Stimulated activated CD4-positive, alpha-beta T cell treated with anti-CD3 and anti-CD28 coated beads, TNF-alpha, amount 100 ng/mL, for 4 hours (primary cell): ENCODE measurements at regions not wholly inside any gene's neighbourhood (a gene's known extent, or its start where the extent isn't known, plus 50 kb on each side); places are given as distances from the start of the nearest gene placed in this dataset.
"Not testable (repeated sequence)": the region's sequence is repeated elsewhere in the genome, so short reads cannot be mapped to it uniquely, and the experiment has no call there.

Experiments
- DNase-seq, 3 experiments: peaks; one replicate each; pipeline ENCODE4 v3.0.0-alpha.2; 2020; ENCODE audit warnings: low read depth in 3 of 3

DNA sequence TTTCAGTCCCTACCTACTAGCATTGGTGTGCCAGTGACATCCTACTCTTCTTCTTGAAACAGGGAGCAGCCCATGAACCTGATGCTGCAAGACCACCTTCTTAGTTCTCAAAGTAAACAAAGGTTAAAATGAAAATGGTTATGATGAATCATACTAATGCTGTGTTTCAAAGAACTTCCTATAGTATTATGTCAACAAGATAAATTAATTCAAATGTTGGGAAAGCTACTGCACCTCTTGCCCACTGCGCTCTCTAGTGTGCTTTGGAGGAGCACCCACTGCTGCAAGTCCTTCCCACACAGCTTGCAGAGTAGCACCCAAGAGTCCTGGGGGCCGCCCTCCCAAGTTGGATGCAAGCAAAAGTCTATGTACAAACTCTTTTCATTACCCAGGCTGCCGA, 81.1 kb downstream of the CD200R1L start:
- DNase-seq: no peak

DNA sequence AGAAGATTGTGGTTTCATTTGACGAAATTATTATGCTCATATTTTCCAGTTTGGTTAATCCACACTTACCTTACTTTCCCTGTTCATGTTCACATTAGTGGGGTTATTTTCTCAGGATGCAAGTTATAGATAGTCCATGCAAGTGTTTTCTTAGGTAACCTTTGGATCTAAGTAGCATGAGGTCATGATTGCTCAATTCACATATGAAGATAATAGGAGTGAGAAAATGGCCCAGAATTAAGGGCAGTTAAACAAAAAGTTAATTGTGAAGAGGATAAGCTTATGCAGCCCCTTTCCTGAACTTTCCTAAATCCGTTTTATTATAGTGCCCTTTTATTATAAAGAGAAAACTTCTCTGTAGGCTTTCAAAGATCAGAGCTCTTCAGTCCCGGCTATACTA, 83.4 kb downstream of the CD200R1L start:
- no peak for DNase-seq

DNA sequence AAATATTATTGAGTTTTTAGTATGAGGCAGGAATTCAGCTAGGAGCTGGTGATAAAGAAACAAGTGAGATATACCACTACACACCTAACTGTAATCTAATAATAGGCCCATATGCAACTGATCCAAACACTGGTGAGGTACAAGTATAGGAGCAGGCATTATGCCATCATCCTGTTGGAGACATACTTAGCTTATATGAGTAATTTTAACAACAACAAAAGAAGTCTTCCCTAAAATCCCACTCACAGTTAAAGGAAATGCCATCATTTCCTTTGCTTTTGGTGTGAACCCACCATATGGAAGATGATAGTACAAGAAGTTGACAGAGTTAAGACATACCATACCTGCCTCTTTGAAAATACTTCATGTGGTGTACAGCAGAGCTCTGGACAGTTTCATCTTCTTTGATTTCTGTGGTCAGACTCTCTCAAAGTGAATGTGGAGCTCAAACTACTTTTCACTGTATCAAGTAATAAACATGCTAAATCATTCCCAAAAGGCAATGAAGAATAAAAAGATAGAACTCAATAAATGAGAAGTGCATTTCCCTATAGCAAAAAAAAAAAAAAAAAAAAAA, 85.5 kb downstream of the CD200R1L start:
- no peak for DNase-seq

DNA sequence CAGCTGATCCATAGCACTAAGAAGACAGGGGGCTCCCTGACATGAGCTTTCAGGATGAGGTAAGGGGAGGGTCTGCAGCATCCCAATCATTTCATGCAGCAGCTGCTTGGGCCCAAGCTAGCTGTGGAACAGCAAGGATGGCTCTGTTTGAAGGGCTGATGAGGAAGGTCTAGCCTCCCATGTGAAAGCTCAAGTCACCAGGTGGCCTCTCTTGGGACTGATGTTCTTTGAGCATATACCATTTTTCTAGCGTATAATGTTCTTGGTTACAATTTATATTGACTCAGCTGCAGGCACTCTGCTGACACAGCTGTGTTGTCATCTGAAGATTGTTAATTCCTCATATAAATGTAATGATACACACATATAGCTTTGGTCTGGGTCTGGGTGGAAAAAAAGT, 87.0 kb downstream of the CD200R1L start:
- no peak for DNase-seq

DNA sequence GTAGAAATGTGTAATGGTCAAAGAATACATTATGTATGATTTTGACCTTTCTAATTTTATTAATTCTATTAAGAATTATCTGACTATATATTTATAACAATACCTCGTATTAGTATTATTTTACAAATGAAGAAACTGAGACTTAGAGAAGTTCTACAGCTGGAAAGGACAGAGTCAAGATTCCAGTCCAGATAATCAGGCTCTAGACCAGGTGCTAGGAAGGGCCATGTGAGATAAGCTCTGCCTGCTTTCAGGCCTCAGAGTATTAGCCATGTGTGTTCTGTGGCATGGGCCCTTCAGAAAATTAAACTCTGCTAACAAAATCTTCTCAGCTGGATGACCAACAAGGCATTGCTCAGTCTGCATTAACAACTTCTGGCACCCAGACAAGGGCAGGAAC, 87.5 kb downstream of the CD200R1L start:
- no peak for DNase-seq

DNA sequence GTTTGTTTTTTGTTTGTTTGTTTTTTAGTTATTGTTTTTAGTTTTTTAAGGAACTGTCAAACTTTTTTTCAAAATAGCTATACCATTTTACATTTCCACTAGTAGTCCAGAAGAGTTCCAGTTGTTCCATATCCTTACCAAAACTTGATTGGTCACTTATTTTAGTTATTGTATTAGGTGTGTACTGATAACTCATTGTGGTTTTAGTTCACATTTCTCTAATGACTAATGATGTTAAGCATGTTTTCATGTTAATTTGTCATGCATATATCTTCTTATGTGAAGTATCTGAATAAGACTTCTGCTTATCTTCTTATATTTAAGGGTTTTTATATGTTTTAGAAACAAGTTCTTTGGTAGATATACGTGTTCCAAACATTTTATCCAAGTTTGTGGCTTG, 89.5 kb downstream of the CD200R1L start:
- DNase-seq: no peak

- DNase-seq: no peak
These were observed 90.6 kb downstream of the CD200R1L start for GRCh38 chr3:112755845-112756613.

DNA sequence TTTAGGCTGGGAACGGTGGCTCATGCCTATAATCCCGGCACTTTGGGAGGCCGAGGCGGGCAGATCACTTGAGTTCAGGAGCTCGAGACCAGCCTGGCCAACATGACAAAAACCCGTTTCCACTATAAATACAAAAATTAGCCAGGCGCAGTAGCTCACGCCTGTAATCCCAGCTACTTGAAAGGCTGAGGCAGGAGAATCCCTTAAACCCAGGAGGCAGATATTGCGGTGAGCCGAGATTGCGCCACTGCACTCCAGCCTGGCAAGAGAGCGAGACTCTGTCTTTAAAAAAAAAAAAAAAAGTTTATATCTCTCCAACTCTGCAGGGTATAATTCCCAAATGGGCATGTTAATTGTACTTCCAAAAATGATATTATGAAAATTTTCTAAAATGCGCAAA, 91.6 kb downstream of the CD200R1L start:
- not testable (repeated sequence) for DNase-seq

DNA sequence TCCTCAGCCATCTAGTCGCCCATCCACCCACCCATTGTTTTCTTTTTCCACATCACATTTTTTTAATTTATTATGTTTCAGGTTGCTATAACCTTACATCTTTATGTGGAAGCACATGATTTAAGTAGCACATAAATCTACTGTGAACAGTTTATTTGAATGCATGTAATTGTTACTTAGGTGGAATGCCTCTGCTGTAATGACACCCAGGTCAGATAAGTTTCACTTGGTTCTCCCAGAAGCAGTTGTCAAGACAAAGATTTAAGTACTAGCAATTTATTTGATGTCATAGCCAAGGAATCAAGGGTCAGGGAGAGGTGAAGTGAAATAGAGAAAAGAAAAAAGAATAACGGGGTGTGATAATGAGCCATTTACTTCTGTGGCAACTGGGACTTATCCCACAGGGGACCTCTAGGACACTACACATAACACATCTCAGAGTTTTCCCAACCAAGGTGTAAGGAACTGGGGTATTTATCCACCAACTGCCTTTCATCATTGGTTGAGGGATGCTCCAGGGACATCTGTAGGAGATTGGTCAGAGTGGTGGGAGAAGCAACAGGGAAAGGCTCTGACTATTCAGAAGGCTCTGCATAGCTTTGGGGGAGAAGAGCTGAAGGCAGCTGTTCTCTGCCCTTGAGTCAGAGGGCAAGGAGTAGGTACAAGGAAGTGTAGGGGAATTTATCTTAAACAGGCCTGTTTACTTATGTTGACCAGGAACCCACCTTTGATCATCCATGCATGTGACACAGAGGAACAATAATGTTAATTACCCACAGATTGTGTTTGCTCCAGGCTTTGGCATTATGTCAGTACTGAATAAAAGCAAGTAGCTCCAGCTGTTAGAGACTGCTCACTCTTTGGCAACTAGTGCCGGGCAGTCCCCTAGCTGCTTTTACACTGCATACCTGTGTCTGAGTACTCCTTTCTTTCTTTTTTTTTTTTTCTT, 94.8 kb downstream of the CD200R1L start:
- DNase-seq: no peak

DNA sequence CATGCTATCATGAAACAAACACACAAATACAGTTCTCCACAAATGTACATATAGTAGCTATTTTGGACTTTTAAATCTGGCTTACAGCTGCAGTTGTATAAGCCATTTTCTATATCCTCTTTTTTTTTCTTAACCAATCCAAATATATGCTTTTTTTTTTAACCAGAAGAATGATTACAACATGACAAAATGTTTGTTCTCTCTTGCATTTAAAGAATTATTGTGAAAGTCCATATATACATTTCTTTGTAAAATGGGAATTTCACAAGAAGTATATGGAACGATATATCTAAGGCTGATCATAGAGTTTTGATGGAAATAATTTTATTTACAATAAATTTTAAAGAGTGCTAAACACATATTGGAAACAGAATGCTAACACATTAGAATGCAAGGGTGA, 95.6 kb downstream of the CD200R1L start:
- DNase-seq: no peak

DNA sequence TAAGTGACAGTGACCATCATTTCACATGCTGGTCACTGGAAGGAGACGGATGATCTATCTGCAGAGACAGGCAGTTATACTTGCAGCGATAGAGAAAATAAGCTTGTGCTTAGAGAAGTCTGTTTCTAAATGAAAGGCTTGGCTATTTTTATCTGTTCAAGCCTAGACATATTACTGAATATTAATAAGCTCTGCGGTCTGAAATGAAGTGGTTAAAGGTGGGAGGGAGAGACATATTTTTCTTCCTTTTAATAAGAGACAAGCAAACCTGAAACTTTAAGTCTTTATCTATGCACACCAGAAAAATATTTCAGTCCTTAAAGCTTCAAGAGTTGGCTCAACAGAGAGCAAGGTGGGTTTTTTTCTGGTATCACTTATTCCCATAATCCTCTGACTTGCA, 99.0 kb downstream of the CD200R1L start:
- DNase-seq: no peak

DNA sequence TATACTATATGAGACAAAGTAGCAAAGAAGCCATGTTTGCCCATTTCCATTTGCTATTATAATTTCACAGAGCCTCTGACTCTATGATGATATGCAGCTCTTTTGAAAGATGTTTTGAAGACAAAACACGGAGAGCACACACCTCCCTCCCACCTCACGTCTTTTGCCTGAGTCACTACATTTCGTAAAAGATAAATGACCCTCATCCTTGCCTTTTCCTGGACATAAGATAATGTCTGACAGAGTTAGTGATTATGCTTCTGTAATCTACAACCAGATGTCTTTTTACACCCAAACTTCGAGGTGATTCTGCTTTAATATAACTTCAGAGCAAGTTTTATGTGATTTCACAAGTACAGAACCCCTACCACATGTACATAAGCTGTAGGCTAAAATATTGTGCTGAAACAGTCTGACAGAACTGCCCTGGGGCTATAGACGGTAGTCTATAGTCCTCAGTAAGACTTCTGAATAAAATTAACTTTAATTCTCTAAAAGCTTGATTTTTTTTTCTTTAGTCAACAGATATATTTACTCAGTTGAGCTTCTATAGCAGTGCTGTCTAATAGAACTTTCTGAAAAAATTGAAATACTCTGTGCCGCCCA, 99.9 kb downstream of the CD200R1L start:
- no peak for DNase-seq

GRCh38 chr3:112745567-112746248, 101.0 kb downstream of the CD200R1L start:
- DNase-seq: no peak

DNA sequence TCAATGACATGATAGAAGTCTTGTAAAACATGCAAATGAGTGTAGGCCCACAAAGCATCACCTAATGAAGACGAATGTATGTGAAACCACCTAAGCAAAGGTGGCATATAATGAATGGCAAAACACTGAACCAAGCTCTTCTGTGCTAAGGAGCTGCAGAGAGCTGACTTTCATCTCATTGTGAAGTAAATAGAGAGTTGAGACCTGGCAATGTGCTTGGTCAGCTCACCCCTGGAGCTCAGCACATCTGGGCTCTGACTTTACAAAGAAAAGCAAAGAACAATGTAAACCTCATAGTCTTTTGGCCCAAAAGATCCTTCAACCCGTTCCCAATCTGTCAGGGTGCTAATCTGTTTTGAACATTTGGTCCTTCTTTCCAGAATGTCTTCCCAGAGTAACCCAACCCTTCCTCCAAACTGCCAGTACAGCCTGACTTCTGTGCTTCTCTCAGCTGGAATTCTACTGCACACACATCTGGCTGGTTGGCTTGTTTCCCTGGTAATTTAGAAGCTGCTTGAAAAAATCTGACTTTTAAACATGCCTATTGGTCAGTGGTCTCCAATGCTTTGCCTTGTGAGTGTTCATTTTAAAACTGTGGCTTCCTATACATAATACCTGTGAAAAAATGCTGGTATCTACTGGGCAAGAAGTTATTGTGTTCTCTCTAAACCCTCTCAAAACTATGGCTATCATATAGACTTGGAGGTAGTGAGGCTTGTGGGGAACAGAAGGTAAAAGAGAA, 101.7 kb downstream of the CD200R1L start:
- no peak for DNase-seq

- no peak for DNase-seq
These were observed 102.6 kb downstream of the CD200R1L start for GRCh38 chr3:112744106-112744505.

DNA sequence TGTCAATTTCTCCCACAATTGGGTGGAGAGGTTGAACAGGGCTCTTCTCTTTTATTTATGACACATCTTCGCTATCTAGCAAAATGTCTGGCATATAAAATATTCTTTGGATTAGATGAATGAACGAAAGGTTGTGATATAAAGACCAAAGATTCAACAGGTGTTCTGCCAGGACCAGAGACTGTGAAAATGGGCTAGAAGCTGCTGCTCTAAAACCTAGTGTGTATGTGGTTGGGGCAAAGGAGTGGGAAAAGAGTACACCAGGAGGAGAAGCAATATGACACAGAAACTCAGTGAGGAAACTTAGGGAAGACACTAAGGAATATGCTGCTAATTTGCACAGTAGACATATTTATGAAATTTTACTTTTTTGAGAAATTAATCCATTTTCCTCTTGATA, 102.0 kb upstream of the CCDC80 start:
- DNase-seq: no peak

DNA sequence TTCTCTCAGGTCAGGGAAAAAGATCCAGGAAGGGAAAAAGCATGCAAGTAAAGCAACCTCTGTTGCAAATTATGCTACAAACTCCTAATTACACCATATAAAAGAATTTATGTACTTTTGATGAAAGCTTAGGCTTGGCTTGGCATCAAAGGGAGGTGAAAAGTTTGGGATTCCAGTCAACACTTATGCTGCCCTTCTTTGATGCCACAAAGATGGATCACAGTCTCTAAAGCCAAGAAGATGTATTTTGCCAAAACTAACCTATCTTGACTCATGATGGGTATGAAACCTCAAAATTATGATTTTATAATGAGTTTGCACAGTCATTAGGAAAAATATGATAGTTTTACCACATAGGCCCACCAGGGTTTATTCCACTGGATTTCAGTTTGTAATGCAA, 101.0 kb upstream of the CCDC80 start:
- no peak for DNase-seq

GRCh38 chr3:112740835-112741234, 99.9 kb upstream of the CCDC80 start:
- DNase-seq: no peak

DNA sequence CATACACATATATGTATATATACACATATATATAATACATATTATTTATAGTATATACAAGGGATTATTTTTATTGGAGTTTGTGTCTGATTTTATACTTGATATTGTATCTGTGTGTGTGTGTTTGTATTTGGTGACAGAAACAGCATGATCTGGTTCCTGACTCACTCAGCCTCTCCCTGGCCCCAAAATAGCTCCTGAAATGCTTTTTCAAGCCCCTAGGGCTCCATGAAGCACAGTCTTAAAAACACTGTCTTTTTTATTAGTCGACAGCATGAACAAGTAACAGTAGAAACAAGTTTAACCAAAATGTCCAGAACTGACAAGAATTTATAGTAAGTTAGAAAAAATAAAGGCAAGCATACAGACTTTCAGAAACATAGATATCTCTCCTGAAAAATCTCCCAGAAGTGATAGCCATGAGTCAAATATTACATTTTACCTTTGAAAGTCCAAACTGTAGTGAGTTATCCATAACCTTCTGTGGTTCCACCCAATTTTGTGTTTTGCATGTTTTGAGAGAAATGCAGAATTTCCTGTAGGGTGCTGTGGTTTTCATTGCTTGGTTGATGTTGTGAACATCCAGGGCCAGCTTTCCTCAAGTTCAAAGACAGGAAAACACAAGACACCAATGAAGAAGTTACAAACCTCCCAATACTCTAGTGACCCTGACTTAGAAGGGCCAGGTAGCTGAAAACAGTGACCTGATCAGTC, 98.5 kb upstream of the CCDC80 start:
- no peak for DNase-seq

GRCh38 chr3:112738366-112738765, 97.4 kb upstream of the CCDC80 start:
- no peak for DNase-seq
